ENCODE measurements at regions not wholly inside any gene's neighbourhood (a gene's known extent, or its start where the extent isn't known, plus 50 kb on each side); places are given as distances from the start of the nearest gene placed in this dataset.

DNA sequence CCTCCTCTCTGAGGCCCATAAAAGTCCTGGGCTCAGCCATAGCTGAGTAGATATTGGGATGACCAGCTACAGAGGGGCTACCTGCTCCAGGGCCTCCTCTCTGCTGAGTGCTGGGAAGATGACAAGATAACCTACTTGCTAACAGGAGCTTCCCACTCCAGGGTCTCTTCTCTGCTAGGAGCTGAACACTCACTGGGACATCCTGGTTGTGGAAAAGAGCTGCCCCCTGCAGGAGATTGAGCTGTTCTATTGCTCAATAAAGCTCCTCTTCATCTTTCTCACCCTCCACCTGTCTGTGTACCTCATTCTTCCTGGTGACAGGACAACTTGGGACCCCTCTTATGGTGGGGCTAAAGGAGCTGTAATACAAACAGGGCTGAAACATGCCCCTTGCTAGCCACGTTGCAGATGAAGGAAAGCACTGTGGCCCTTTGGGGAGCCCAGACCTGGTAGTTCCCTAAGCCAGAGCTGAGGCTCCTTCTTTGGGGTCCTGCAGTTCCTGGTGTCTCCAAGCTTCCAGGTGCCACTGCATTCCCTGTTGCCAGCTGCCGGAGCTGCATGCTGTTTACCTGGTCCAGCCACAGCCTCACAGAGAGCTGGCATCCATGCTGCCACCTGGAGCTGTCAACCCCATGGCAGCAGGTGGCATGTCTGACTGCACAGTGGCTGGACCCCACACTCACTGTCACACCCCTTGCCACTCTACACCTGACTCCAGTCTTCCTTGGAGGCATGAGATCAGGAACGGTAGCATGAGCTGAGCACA, 598.5 kb upstream of the LMO3 start:
- no peak for FAIRE-seq
- TF ChIP-seq POLR2AphosphoS5 (IDR thresholded peaks at IDR 0.05; ENCODE audit: low read depth, low read length) (no peak), POLR2A (IDR thresholded peaks at IDR 0.05; ENCODE audit: low read depth, low read length) (no peak), TAF1 (IDR thresholded peaks at IDR 0.05; ENCODE audit: borderline replicate concordance, low read depth, low read length) (no peak)
- no peak for DNase-seq (ENCODE audit: insufficient read length)

DNA sequence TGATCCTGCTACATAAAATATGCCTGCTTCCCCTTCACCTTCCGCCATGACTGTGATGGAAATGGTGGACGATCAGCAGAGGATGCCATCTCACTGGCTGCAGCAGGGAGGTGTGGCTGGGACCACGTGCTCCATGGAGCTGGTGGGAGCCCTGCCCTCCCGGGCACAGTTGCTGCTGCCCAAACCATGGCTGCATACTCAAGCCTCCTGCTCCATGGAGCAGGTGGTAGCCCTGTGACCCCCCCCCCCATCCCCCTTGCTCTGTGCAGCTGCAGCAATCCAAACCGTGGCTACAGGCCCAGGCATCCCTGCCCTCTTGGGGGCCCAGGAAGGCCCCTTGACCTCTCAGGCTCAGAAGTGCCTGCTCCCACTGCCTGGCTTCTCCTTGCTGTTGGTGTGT, 597.5 kb upstream of the LMO3 start:
- FAIRE-seq = no peak
- TF ChIP-seq TAF1 (IDR thresholded peaks at IDR 0.05; ENCODE audit: borderline replicate concordance, low read depth, low read length) (no peak), POLR2AphosphoS5 (IDR thresholded peaks at IDR 0.05; ENCODE audit: low read depth, low read length) (no peak), POLR2A (IDR thresholded peaks at IDR 0.05; ENCODE audit: low read depth, low read length) (no peak)

DNA sequence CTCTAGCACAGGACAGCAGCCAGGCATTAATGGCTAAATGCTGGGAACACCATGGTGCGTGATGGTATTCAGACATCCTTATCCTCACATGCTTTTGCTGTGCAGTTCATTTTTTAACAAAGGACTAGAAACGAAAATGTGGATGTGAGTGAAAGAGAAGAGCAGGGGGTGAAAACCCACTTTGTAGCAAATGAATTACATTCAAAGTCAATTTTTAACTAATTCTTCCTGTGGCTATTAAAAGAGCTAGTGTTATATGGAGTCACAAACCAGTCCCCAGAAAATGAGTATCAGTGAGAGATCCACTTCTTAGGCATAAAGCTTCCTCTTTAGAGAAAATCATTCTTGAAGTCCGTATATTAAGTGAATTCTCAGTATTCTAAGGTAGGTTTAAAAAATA, 592.0 kb upstream of the LMO3 start:
- FAIRE-seq (no peak), DNase-seq (ENCODE audit: insufficient read length) (no peak)
- no peak for TF ChIP-seq TAF1 (IDR thresholded peaks at IDR 0.05; ENCODE audit: borderline replicate concordance, low read depth, low read length)
- no peak for TF ChIP-seq POLR2AphosphoS5 (IDR thresholded peaks at IDR 0.05; ENCODE audit: low read depth, low read length)
- TF ChIP-seq POLR2A (IDR thresholded peaks at IDR 0.05; ENCODE audit: low read depth, low read length) = no peak

More for the DNA sequence above, 597.5 kb upstream of the LMO3 start:
- no peak for DNase-seq (ENCODE audit: insufficient read length)

DNA sequence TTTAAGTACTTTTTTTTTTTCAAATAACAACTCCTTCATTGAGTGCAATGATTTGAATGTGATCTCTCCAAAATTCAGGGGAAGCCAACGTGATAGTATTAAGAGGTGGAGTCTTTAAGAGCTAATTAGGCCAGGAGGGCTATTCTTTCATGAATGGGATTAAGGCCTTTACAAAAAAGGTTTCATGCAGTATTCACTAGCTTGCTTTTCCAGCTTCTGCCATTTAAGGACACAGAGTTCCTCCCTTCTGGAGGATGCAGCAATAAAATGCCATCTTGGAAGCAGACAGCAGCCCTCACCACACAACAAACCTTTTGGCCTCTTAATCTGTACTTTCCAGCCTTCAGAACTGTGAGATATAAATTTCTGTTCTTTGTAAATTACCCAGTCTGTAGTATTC, 586.8 kb upstream of the LMO3 start:
- TF ChIP-seq TAF1 (IDR thresholded peaks at IDR 0.05; ENCODE audit: borderline replicate concordance, low read depth, low read length) = no peak
- TF ChIP-seq POLR2AphosphoS5 (IDR thresholded peaks at IDR 0.05; ENCODE audit: low read depth, low read length) = no peak
- no peak for TF ChIP-seq POLR2A (IDR thresholded peaks at IDR 0.05; ENCODE audit: low read depth, low read length)
- DNase-seq (ENCODE audit: insufficient read length) = no peak
- FAIRE-seq = no peak

DNA sequence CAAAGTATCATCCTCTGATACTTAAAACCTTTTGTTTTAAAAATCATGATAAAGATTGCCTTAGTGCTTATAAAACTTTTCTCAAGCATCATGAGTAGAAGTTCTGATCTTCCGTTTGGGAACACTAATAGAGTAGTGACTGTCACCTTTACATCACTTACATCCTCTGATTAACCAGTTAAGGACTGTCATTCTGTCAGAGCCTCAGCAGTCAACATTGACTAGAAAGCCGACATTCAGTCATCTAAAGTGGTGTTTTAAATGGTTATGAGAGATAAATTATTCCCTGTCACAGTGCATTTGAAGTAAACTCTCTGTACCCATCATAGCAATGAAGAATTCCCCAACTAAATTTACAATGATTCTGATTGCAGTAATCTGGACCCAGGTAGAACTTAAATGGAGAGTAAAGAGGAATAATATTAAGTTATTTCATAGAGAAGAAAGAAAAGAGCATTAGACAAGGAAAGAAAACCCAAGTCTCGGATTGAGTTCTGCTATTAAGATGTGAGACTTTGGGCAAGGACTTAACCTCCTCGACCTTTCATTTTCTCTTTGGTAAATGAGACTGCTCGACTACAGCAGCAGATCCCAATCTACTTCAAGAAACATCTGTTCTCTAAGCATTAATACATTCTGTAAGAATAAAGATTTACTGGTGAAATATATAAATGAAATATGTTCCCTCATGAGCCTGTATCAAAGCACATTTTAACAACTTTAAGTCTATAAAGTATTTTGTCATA, 563.9 kb upstream of the LMO3 start:
- FAIRE-seq = no peak
- DNase-seq (ENCODE audit: insufficient read length) = no peak
- TF ChIP-seq POLR2AphosphoS5 (IDR thresholded peaks at IDR 0.05; ENCODE audit: low read depth, low read length) = no peak

DNA sequence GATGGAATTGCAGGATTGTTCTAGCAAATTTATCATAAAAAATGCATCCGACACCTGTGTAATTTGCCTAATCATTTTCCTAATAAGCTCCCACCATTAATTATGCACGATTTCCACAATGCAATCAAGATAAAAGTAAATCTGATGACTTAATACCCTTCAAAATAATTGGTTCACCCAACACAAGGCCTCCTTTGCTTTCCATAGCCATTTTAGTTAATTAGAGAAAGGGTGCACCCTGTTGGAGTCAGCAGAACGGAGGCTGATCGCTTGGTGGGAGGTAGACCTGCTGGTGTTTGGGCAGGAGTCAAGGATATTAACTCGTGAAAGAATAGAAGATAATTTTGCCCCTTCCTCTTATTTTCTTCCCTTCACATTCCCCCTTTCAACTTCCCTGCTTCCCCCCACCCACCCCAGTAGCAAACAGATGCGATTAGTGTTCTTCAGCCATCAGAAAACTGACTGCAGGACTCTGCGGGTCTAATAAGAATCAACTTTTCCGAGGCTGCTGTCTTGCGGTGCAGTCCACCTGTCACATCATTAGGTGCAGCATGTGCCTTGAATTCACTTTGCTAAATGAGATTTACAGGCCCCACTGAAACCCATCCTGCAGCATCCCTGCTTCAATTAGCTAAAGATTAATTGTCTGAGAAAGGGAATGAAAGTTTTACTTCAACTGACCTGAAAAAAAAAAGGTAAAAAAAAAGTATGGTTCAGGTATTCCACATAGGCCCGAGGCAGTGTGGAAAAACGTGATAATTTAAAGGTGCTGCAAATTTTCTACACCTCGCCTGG, 553.7 kb upstream of the LMO3 start:
- FAIRE-seq = no peak
- TF ChIP-seq POLR2AphosphoS5 (IDR thresholded peaks at IDR 0.05; ENCODE audit: low read depth, low read length) (no peak), TAF1 (IDR thresholded peaks at IDR 0.05; ENCODE audit: borderline replicate concordance, low read depth, low read length) (no peak), POLR2A (IDR thresholded peaks at IDR 0.05; ENCODE audit: low read depth, low read length) (no peak)
- DNase-seq (ENCODE audit: insufficient read length) = no peak

DNA sequence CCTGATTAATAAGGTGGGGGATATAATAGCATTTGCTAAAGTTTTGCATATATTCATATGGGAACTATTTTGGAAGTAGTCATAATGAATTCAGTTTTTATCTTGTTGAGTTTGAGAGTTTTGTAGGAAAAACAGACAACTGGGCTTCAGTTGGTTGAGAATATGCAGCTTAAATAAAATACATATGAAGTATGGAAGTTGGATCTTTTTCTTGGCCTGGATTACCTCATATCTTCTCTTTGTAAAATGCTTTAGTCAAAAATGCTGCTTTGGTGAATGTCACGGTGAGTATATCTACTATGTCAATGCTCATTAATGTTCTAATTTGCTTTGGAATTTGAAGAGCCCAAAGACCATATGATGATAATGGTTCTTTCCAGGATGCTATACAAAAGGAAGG, 552.2 kb upstream of the LMO3 start:
- TF ChIP-seq TAF1 (IDR thresholded peaks at IDR 0.05; ENCODE audit: borderline replicate concordance, low read depth, low read length) = no peak
- no peak for TF ChIP-seq POLR2A (IDR thresholded peaks at IDR 0.05; ENCODE audit: low read depth, low read length)
- no peak for TF ChIP-seq POLR2AphosphoS5 (IDR thresholded peaks at IDR 0.05; ENCODE audit: low read depth, low read length)
- DNase-seq (ENCODE audit: insufficient read length) = no peak
- FAIRE-seq = no peak

DNA sequence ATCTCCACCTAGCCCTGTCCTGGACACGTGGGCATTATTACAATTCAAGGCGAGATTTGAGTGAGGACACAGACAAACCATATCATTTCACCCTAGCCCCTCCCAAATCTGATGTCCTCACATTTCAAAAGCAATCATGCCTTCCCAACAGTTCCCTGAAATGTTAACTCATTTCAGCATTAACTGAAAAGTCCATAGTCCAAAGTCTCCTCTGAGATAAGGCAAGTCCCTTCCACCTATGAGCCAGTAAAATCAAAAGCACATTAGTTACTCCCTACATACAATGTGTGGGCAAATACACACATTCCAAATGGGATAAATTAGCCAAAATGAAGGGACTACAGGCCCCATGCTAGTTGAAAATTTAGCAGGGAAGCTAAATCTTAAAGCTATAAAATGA, 546.0 kb upstream of the LMO3 start:
- DNase-seq (ENCODE audit: insufficient read length) = no peak
- no peak for FAIRE-seq
- no peak for TF ChIP-seq POLR2A (IDR thresholded peaks at IDR 0.05; ENCODE audit: low read depth, low read length)
- TF ChIP-seq TAF1 (IDR thresholded peaks at IDR 0.05; ENCODE audit: borderline replicate concordance, low read depth, low read length) = no peak
- TF ChIP-seq POLR2AphosphoS5 (IDR thresholded peaks at IDR 0.05; ENCODE audit: low read depth, low read length) = no peak

DNA sequence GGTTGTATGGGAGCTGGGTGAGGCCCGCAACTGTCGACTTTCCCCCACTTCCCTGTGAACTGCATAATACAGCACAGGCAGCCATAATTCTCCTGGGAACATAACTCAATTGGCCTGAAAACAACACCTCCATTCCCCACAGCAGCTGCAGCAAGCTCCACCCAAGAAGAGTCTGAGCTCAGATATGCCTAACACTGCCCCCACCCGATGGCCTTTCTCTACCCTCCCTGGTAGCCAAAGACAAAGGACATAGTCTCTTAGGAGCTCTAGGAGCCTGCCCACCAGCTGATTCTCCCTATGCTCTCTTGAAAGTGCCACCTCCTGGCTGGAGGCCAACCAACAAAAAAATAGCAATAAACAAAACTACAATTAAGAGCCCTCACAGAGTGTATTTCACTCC, 542.7 kb upstream of the LMO3 start:
- TF ChIP-seq POLR2AphosphoS5 (IDR thresholded peaks at IDR 0.05; ENCODE audit: low read depth, low read length) (no peak), TAF1 (IDR thresholded peaks at IDR 0.05; ENCODE audit: borderline replicate concordance, low read depth, low read length) (no peak)
- DNase-seq (ENCODE audit: insufficient read length) (no peak), FAIRE-seq (no peak)

DNA sequence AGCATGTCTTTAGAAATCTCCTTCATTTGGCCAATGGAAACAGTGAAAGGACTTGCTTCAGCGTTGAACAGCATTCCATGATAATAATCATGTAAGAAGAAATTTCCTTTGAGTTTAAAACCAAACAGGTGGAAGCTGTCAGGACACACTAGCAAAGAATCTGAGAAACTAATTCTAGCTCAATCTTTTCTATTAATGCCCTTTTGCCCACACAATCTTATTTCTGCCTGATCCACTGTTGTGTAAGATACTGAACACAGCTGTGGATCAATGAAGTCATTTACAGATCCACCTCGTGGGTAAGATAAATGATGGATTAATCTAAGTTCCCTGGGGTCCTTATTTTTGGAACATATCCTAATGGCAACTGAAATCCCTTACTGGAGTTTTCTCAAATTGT, 536.9 kb upstream of the LMO3 start:
- TF ChIP-seq POLR2A (IDR thresholded peaks at IDR 0.05; ENCODE audit: low read depth, low read length) (no peak), POLR2AphosphoS5 (IDR thresholded peaks at IDR 0.05; ENCODE audit: low read depth, low read length) (no peak), TAF1 (IDR thresholded peaks at IDR 0.05; ENCODE audit: borderline replicate concordance, low read depth, low read length) (no peak)
- no peak for DNase-seq (ENCODE audit: insufficient read length)
- no peak for FAIRE-seq

DNA sequence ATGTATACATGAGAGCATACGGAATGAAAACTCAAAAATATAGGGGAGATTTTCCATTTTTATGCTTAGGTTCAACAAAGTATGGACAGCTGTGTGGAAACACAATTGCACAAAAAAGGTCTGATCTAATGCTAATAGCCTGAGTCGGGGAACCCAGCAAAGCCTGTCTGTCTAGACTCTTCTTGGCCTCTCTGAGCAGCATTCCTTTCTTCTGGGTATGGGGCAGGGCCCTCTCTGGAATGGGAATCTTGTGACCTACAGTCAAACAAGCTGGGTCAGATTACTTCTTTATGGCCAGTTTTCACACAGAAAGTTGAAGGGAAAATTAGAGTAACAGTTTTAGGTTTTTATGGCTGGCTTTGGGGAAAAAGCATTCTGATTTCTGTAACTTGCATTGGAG, 534.0 kb upstream of the LMO3 start:
- FAIRE-seq (no peak), DNase-seq (ENCODE audit: insufficient read length) (no peak)
- TF ChIP-seq TAF1 (IDR thresholded peaks at IDR 0.05; ENCODE audit: borderline replicate concordance, low read depth, low read length) = no peak
- no peak for TF ChIP-seq POLR2AphosphoS5 (IDR thresholded peaks at IDR 0.05; ENCODE audit: low read depth, low read length)
- no peak for TF ChIP-seq POLR2A (IDR thresholded peaks at IDR 0.05; ENCODE audit: low read depth, low read length)

Measured in GM12892 (cell line).